Right lung (tissue), 2 donors: ENCODE measurements at regions not wholly inside any gene's neighbourhood (a gene's known extent, or its start where the extent isn't known, plus 50 kb on each side); places are given as distances from the start of the nearest gene placed in this dataset.

Source experiments
- DNase-seq, 2 donors: peaks; one replicate each; pipeline ENCODE4 v3.0.0-alpha.2; 2013

DNA sequence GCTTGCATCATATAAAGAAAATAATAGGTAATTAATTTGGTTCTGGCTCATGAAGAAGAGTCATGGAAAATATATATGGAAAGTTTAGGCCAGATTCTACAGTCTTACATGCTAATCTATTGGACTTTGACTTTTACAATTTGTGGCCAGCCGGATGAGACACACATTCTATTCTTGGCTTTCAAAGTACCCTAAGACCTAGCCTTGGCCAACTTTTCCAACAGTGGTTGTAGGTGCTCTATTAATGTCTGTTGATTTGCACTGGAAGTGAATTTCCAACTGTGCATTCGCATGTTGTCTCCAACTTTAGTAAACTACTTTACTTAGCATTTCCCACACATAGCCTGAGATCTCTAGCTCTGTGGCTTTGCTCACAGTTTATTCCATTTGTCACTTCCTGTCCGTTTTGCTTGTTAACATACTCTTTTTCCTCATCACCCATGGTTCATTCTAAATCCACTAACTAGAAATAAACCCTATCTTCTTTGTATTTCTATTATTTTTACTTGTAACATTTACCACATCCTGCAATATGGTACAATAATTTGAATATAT lies 644.0 kb downstream of the PTPRC start:
- DNase-seq = no peak

DNA sequence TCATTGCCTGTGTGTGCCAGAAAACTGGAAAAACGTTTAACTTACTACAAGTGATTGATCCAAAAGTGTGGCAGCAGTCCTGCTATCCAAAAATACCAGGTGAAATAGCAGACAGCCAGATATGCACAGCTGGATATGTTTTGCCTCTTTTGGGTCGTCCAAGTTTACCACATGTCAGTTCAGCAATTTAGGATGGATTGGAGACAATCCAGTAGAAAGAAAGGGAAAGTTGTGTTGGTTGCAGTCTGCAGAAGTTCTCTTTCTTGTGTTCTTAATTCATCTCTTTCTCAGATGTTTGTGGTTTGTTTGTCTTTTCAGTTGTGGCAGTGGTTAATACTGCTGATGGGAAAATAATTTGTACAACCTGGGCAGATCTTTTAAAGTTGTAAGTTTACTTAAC lies 645.0 kb downstream of the PTPRC start:
- no peak for DNase-seq

DNA sequence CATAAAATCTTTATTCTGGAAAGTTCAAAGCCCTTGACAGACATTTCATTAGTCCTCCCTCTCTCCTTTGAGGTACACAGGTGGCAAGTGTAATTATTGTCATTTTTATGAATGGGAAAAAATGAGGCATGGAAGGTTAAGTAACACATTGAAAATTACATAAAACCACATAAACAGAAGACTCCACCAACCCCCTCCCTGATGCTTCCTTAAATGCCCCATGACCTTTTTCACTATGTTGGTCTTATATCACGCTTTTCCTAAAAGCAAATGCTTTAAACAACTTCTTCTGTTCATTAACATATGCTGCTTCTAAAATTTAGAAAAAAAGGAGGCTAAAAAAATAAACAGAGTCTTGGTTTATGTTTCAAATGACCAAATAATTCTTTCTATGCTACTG lies 648.4 kb downstream of the PTPRC start:
- no peak for DNase-seq

DNA sequence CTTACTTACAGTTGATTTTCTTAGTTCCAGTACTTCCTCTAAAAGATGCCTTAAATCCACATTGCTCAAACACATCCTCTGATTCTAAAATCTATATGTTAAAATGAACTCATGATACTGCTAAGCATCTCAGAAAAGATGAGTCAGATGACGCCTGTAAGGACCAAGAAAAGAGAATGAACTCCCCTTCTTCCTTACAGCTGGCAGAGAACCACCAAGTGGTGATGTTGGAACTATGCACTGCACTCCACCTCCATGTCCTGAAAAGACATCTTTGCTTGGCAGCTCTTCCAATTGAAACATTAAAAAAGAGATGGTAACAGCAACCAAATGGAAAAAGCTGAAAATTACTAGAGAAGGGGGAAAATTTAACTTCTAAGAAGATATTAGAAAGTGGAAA lies 648.8 kb downstream of the PTPRC start:
- no peak for DNase-seq

DNA sequence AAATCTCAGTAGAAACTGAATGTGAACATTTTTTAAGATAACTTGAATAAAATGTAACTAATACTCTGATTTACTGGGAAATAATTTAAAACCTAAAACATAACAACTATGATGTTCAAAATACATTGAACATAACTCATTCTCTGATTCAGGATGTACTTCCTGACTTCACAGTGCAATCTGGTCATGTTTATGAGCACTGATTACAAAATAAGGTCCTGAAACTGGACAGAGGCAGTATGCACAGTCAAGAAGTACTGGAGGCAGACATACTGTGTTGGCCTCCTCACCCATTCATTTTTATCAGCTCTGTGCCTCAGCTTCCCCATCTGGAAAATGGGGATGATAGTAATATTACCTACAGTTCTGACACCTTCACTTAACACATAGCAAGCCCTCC lies 651.3 kb downstream of the PTPRC start:
- no peak for DNase-seq

DNA sequence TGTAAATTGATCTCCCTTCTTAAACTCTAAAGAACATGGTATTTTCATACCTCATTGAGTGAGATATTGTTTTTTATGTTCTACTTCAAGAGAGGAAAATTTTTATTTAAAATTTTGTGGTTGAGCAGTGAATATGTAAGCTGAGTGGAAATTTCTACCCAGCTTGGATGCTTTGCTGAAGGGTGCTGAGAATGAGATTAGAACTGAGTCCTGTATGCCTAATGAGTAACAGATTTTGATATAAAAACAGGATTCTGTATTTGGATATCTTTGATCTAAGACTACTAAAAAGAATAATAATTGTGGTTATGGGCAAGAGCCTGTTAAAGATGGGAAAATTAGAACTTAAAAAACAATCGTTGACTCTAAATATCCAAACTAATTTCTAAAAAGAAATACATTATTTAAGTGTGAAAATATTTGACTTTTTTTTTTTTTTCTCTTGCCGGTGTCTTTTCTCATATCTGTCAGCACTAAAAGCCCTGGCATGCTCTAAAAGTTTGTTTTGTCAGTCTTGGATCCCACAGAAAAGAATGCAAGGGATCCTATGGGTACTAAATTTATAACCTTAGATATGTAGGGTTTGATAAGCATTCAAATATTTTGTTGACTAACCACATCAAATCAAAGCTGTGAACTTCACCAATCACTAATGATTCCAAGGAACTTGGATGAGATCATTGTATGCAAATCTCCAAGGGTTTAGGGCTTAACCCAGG lies 652.3 kb downstream of the PTPRC start:
- no peak for DNase-seq

DNA sequence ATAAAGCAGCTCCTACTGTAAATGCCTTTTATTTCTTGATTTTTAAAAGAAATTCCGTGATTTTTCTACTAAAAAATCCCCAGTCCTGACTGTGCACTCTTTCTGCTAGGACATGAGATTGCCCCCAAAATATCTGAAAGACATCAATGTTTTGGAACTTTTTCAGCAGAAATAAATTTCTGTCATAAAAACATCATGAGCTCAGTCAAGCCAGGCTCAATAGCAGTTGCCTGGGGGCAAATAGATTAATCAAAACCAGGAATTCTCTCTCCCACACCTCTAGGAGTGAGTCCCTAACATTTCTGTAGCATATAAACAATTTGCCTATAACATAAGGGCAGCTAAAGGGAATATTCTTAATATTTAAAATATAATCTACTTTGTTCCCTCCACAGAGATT lies 654.1 kb downstream of the PTPRC start:
- DNase-seq = no peak

DNA sequence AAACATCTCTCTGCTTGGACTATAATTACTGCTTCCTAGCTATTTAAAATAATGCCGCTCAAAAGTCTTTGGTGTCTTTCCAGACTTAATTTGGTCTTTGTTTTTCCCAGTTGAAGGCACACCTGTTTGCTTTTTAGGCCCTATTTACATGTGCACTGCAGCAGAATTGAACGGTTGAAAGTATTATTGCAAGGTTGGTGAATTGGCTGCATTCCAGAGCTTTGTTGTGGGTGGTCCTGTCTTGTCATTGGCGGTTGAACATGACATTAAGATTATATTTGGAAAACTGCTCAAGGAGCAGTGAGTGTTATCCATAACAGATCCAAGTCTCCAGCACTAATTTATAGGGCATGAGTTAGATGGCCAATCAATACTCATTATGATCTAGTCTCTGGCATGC lies 656.3 kb downstream of the PTPRC start:
- no peak for DNase-seq

DNA sequence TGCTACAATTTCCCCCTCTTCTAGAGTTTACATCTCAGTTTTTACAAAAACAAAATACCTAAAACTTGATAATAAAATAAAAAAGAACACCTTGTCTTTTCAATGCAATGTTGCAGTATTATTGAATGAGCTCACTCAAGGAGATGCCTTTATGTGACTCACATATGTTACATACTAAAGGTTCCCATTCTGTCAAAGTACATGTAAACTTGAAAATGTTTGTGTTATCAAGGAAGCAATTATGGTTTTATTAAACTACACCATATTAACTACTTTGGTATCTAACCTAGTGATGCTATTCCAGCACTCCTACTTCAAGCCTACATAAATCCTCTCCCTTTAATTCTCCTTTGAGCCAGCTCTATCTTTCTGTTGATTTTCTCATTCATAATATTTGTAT lies 658.3 kb downstream of the PTPRC start:
- no peak for DNase-seq

DNA sequence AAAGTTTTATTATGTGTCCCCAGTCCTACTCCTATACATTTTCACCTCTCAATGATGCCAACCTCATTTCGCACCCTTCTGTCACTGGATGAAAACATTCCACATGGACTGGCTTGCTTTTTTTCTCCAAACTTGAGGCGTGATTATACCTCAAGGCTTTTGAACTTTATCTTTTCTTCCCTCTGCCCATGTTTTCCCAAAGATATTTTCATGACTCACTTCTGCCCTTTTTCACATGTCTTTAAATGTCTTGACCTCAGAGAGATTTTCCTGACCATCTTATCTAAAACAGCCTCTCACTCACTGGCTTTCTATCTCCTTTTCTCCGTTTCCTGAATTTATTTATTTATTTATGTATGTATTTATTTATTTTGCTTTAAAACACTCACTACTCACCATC lies 659.0 kb downstream of the PTPRC start:
- DNase-seq = no peak

DNA sequence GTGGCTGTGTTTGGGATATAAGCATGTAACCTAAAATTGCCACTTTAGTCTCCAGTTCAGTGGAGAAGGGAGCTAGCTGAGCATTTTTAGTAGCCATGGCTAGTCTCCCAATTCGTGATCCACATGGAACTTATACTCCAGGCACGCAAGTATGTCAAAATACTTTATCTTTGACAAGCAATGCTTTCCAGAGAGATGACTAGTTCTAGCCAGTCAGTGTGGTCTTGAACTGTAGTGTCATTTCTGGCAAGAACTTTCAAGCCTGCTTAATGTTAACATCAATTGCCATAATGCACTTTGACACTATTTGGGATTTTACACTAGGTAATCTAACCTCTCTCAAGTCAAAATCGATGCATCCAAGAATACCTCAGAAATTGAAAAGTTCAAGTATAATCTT lies 660.0 kb downstream of the PTPRC start:
- DNase-seq = no peak

DNA sequence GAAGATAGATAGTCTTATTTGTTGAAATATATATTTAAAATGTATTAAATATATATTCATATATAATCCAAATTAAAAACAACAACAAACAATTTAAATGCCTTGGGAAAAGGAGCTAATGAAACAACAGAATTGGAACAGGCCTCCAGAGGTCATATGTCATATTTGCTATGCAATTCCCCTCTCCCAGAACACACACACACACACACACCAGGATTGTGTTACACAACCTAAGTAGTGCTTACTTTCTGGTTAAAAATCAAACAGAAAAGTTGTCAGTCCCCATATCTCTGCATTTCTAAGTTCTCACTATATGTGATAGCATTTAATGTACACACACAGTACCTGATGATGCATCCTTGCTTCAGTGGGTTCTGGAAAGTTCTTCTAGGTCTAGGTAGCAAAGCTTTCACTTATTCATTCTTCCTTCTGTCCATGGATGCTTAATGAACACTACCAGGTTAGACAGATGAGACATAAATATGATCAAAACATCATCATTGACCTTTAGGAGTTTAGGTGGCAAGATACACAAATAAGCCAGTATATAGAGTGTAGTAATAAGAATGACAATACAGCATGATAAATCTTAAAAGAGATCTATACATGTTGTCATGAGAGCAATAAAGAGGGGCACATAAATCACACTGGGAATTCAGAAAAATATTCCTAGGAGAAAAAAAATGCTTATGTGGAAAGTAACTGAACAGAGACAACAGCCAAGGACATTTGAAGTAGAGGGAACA lies 662.8 kb downstream of the PTPRC start:
- DNase-seq = no peak

DNA sequence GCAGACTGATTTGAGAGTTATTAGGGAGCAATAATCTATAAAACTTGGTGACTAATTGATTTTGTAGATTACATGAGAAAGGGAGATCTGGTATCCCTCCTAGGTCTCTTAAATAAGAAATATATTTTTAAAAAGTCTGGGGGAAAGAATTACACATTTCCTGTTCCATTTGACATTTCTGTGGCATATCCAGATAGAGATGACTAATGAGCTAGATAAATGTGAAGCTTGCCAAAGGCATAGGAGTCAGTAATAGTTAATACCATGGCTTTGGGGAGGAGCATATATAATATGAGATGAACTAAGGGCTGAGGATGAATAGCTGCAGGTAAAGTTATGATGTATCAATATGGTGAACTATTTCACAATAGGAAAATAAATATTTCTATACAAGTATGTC lies 663.7 kb downstream of the PTPRC start:
- no peak for DNase-seq

DNA sequence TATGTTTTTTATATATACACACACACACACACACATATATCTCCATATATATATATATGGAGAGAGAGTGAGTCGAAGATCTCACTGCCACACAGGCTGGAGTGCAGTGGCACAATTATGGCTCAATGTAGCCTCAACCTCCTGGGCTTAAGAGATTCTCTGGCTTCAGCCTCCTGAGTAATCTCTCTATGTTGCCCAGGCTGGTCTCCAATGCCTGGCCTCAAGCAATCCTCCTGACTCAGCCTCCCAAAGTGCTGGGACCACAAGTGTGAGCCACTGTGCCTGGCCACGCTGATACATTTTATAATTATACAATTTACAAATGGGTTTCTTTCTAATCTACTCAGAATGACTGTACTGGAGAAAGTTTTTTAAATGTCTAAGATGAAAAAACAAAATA lies 664.2 kb downstream of the PTPRC start:
- no peak for DNase-seq

DNA sequence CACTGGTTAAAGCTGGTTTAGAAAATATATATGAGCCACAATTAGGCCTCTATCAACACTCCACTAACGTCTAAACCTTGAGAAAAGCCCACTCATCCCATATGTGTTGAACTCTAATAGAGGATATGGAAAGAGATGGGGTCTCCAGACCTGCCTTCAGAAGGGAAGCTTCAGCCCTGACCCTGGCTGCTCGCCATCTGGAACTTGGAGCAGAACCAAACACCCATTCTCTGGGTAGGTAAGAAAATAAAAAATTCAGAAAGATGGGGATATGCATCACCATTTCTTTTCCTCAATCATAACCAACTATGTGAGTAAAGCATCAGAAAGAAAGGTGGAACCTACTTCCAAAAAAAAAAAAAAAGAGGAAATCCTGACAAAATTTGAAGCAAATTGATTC lies 666.2 kb downstream of the PTPRC start:
- no peak for DNase-seq

DNA sequence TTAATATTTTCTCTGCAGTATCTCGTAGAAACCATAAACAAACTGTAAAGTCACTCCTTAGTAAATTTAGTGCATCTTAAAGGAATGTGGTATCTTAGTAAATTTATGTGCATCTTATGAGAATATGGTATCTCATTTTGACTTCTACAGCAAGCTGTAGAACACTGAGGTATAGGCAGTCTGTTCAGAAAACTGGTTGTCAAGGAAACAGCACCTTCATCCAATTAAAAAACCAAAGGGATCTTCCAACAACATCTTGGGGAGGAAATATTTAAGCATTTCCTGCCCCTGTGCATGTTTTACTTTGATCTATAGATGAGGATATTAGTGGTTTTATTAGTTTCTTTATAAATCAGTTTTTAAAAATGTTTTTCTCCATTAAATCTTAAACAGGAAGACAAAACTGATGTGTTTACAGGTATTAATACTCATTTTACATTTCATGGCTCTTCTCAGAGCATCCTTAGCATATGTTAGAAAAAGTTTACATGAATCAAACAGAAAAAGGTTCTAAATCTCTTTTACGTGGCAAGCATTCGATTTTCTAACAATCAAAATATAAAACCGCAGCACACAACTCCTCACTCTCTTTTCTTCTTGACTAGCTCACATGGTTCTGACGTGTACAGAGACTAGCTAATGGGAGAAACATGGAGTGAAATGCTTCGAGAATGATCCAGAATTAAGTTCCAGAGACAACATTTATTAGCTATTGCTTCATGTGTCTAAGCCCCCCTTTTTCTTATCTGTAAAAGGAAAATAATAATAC lies 668.8 kb downstream of the PTPRC start:
- DNase-seq = no peak

DNA sequence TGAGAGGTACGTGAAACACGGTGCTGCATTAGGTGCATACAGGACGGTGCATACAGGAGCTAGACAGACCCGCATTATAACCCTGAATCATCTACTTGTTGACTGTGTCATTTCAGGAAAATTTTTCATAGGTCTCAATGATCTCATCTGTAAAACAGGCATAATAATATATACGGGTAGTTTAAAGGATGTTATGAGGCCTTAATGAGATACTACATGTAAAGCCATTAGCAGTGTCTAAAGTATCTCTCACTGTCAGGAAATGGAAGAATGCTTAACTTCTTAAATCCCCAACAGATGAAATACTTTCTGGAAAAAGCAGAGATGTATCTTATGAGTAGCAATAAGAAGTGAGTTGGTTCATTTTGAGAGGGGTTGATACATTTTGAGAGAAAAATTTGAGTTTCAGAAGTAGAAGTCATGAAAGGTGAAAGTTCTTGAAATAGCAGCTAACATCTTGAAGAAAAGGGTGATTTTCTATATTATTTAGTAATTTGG lies 669.6 kb downstream of the PTPRC start:
- DNase-seq = no peak

DNA sequence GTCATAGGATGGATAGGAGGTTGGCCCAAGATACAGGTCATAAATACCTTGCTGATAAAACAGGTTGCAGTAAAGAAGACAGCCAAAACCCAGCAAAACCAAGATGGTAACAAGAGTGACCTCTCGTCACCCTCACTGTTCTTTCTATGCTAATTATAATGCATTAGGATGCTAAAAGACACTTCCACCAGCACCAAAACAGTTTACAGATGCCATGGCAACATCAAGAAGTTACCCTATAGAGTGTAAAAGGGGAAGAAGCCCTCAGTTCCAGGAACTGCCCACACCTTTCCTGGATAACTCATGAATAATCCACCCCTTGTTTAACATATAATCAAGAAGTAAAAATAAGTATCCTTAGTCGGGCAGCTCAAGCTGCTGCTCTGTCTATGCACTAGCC lies 671.9 kb downstream of the PTPRC start:
- no peak for DNase-seq

DNA sequence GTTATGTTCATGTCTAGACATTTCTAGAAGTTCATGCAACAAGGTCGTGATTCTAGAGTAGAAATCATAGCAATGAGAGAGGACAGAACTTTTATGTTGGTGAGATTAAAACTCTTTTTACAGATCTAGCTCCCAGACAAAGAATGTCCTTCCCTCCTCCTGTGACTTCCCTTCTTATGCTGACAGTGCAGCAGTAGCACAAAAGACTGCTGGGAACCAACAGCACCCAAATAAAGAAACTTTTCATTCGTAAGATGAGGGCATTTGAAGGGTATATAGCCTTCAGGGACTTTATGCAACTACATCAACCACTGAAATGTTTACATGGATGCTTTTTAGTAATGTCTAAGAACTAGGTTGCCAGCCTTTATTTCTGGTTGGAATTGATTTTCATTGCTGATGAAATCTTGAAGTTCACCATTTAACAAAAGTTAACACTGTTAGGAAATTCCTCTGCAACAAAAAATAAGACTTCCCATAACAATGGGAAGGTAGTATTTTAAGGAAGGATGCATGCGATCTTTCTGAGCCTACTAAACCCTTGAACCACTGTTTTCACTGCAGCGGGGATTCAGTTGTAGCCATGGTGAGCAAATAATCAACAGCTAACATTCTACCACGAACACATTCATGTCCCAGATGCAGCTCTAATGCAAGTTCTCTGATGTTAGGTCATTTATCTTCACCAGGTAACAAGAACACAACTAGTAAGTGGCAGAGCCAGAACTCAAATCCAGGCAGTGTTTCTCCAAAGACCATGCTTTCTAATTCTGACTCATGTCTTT lies 672.8 kb downstream of the PTPRC start:
- no peak for DNase-seq

DNA sequence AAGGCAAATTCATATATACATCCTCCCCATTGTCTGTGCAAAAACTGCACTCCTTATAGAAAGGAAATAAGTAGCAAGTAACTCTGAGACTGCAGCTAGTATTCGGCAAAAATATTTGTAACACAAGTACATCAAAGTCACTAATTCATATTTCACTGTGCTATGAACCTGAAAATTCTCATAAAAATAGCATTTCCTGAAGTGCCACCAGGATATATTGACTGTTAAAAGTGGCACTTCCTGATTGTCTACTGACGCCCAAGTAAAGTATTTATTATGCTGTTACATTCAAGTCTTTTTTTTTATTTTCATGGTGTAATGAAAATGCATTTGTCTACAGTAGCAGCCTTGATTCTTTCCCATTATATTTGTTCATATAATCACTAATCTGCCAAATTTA lies 673.8 kb downstream of the PTPRC start:
- no peak for DNase-seq

DNA sequence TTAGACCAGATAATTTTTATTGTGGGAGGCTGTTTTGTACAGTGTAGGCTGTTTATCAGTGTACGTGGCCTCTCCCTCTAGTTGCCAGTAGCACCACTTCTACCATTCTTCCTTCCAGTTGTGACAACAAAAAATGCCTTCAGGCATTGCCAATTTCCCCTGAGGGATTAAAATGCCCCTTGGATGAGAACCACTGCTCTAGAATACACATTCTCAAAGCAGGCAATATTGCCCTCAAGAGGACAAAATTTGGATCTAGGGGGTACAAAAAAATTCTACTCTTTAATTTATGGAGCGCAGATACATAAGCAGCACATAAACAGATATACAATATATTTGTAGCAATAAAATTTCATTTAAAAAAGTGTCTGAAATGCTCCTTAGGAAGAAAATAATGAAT lies 674.6 kb downstream of the PTPRC start:
- DNase-seq = no peak

DNA sequence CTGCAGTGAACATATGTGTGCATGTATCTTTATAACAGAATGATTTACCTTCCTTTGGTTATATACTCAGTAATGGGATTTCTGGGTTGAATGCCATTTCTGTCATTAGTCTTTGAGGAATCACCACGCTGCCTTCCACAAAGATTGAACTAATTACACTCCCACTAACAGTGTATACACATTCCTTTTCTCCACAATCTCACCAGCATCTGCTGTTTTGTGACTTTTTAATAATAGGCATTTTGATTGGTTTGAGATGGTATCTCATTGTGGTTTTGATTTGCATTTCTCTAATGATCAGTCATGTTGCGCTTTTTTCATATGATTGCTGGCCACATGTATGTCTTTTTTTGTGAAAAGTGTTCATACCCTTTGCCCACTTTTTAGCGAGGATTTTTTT lies 680.5 kb downstream of the PTPRC start:
- no peak for DNase-seq
